ENCODE measurements at regions not wholly inside any gene's neighbourhood (a gene's known extent, or its start where the extent isn't known, plus 50 kb on each side); places are given as distances from the start of the nearest gene placed in this dataset.
"Not testable (repeated sequence)": the region's sequence is repeated elsewhere in the genome, so short reads cannot be mapped to it uniquely, and the experiment has no call there.

- H3K27ac Mint-ChIP-seq, H3K9me3 Mint-ChIP-seq, H3K4me3 Mint-ChIP-seq, H3K27me3 Mint-ChIP-seq, H3K4me1 Mint-ChIP-seq, ATAC-seq, DNase-seq: not testable (repeated sequence)
Measured at GRCh38 chr5:100079163-100079562, 456.0 kb upstream of the FAM174A start.

DNA sequence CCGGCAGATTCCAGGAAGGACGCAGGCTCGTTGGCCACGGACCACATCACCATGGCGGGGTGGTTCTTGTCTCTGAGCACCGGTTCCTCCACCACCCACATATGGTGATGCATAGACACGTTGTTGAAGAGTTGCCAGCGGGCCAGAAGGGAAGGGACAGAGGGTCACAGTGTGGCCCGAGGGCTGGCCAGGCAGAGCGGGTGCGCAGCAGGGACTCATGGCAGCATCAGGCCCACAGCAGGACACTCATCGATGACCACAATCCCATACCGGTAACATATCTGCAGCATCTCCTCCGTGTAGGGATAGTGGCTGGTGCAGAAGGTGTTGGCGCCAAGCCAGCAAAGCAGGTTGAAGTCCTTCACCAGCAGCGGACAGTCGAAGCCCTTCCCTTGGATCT is 469.2 kb upstream of the FAM174A start:
- not testable (repeated sequence) for H3K27ac Mint-ChIP-seq, ATAC-seq, H3K27me3 Mint-ChIP-seq, H3K4me1 Mint-ChIP-seq, H3K4me3 Mint-ChIP-seq, DNase-seq, H3K9me3 Mint-ChIP-seq

- ATAC-seq (no peak), DNase-seq (no peak)
- Mint-ChIP-seq H3K9me3 (no peaks in the 10 kb centered on the region), H3K27ac (no peak overlapping the region), H3K4me3 (no peak overlapping the region), H3K27me3 (no peaks in the 10 kb centered on the region), H3K4me1 (no peaks in the 10 kb centered on the region)
Measured at GRCh38 chr5:100043475-100043874, 491.7 kb upstream of the FAM174A start.

DNA sequence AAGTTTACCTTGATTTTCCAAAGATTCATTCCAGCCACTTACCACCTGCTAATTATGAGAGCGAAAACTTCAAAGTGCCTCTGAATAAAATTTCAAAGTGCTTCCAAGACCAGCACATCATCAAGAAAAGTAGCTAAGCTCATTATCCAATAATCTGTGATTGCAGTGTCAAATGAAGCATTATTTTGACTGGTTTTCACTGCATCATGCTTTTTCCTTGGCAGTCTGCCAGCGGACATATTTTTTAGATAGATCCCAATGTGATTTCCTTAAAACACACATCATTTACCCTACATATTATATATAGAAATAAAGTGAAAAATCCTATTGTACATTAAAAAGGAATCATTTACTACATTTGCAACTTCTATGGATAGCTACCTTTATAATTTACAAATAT is 508.6 kb upstream of the FAM174A start:
- H3K27ac Mint-ChIP-seq = no peak overlapping the region
- no peaks in the 10 kb centered on the region for H3K4me1 Mint-ChIP-seq
- H3K9me3 Mint-ChIP-seq = peaks cover 5 to 10% of the 10 kb centered on the region in 2 donors
- H3K27me3 Mint-ChIP-seq = no peaks in the 10 kb centered on the region
- DNase-seq = no peak
- H3K4me3 Mint-ChIP-seq = no peak overlapping the region
- ATAC-seq = no peak

- Mint-ChIP-seq H3K4me3 (no peak overlapping the region), H3K4me1 (no peaks in the 10 kb centered on the region), H3K27me3 (no peaks in the 10 kb centered on the region), H3K9me3 (peaks cover under 1 to 5% of the 10 kb centered on the region in 2 donors), H3K27ac (no peak overlapping the region)
- ATAC-seq = no peak
- DNase-seq = no peak
Measured at GRCh38 chr5:100023536-100023935, 511.6 kb upstream of the FAM174A start.

DNA sequence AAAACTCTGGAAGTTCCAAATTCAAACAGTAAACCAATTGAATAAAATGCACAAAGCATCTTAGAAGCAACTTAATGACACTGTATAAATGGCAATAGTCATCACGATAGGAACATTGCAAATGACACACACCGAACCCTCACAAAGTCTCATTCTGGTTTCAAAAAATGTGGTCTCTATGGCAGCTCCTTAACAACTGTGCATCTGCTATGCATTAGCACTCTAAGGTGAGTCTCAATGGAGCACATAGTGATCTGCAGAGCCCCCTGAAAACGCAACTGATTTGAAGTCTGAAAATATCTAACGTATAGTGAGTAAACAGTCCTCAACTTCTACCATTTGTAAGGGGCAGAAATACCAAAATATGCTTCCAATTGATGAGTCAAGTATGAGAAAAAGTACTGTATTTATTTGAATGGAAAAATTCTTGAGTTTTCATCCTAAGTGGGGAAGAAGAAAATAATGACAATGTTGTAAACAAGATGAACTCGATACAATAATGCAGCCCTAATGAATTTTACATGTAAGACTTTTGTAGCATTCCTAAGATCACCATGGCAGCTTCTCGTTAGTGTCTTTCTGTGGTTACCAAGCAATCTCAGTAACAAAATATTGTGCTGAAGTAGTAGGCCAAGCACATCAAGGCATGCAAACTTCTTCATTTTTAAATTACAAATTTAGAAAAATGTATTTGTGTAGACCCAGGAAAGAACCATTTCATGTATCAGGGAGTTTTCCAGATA is 517.5 kb upstream of the FAM174A start:
- DNase-seq = no peak
- H3K9me3 Mint-ChIP-seq = no peaks in the 10 kb centered on the region
- no peaks in the 10 kb centered on the region for H3K27me3 Mint-ChIP-seq
- no peak for ATAC-seq
- H3K27ac Mint-ChIP-seq = no peak overlapping the region
- no peak overlapping the region for H3K4me3 Mint-ChIP-seq
- no peaks in the 10 kb centered on the region for H3K4me1 Mint-ChIP-seq

DNA sequence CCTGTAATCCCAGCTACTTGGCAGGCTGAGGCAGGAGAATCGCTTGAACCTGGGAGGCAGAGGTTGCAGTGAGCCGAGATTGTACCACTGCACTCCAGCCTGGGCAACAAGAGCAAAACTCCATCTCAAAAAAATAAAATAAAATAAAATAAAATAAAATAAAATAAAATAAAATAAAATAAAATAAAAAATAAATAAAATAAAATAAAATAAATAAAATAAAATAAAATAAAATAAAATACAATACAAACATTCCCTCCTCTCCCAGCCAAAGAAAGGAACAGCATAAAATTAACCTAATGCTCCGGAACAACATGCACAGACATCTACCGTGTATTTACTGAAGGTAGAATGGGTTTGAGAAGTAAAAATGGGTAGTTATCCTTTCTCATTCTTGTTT is 521.9 kb upstream of the FAM174A start:
- ATAC-seq, H3K9me3 Mint-ChIP-seq, H3K4me1 Mint-ChIP-seq, H3K4me3 Mint-ChIP-seq, H3K27me3 Mint-ChIP-seq, H3K27ac Mint-ChIP-seq, DNase-seq: not testable (repeated sequence)

GRCh38 chr5:100011160-100011559 is 524.0 kb upstream of the FAM174A start:
- DNase-seq, ATAC-seq, H3K4me1 Mint-ChIP-seq, H3K9me3 Mint-ChIP-seq, H3K27me3 Mint-ChIP-seq, H3K27ac Mint-ChIP-seq, H3K4me3 Mint-ChIP-seq: not testable (repeated sequence)

- Mint-ChIP-seq H3K4me1 (no peaks in the 10 kb centered on the region), H3K9me3 (peaks cover 0 to 8% of the 10 kb centered on the region in 2 donors), H3K27ac (no peak overlapping the region), H3K4me3 (no peak overlapping the region), H3K27me3 (no peaks in the 10 kb centered on the region)
- no peak for DNase-seq
- ATAC-seq = no peak
Measured at GRCh38 chr5:100004969-100005368, 530.2 kb upstream of the FAM174A start.

DNA sequence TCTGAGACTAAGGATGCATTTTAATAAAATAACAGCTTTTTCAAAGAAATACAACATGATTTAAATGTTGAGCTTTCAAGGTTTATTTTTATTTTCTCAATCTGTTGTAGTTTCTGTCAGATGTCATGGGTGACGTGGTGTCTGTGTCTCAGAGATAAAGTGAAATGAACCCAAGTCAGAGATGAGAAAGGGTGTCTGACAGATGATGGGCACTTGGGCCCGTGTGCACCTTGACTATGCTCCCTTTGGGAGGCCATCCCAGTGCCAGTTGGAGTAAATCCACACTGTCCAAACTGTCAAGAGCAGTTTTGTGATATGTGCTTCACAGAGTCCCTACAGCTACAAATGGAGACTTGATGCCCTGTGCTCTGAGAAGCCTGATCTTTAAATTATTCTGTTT is 536.9 kb upstream of the FAM174A start:
- Mint-ChIP-seq H3K27me3 (no peaks in the 10 kb centered on the region), H3K9me3 (peaks cover 8% of the 10 kb centered on the region in 2 donors), H3K27ac (no peak overlapping the region), H3K4me3 (no peak overlapping the region), H3K4me1 (no peaks in the 10 kb centered on the region)
- no peak for ATAC-seq
- no peak for DNase-seq

GRCh38 chr5:99995407-99995806 is 539.8 kb upstream of the FAM174A start:
- DNase-seq = no peak
- Mint-ChIP-seq H3K4me1 (no peaks in the 10 kb centered on the region), H3K27ac (no peak overlapping the region), H3K4me3 (no peak overlapping the region), H3K9me3 (peaks cover 0 to 8% of the 10 kb centered on the region in 2 donors), H3K27me3 (no peaks in the 10 kb centered on the region)
- ATAC-seq = no peak

DNA sequence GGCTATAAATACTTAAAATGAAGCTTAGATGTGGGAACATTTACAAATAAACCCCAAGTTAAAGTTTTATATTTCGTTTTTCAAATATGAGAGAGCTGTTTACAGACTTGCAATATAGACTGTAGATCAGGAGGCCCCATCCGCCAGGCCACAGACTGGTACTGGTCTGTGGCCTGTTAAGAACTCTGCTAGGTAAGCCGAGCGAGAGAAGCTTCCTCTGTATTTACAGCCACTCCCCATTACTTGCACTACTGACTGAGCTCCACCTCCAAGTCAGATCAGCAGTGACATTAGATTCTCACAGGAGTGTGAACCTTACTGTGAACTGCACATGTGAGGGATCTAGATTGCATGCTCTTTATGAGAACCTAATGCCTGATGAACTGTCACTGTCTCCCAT is 561.4 kb upstream of the FAM174A start:
- H3K27me3 Mint-ChIP-seq = no peaks in the 10 kb centered on the region
- no peaks in the 10 kb centered on the region for H3K4me1 Mint-ChIP-seq
- no peak overlapping the region for H3K4me3 Mint-ChIP-seq
- ATAC-seq = no peak
- H3K9me3 Mint-ChIP-seq = no peaks in the 10 kb centered on the region
- no peak overlapping the region for H3K27ac Mint-ChIP-seq
- no peak for DNase-seq

DNA sequence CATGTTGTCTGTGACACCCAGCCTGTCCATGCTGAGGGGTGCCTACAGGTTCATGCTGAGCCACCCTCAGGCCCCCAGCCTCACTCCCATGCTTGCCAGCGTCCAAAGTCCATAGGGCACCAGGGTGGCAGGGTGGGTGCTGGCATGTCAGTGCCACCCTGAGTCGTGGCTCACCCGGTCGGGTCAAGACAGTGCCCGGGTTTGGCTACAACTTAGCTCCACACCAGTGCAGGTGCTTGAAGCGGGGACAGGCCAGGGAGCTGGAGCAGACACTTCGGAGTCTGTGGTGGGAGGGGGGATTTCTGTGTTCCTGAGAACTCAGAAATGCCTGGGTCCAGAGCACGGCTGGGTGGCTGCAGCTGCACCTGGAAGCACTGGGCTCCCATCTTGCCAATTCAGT is 579.2 kb upstream of the FAM174A start:
- Mint-ChIP-seq H3K4me1 (no peaks in the 10 kb centered on the region), H3K4me3 (no peak overlapping the region), H3K27me3 (no peaks in the 10 kb centered on the region), H3K27ac (no peak overlapping the region), H3K9me3 (peaks cover 10 to 14% of the 10 kb centered on the region in 2 donors)
- no peak for DNase-seq
- peak; percentile 18 for ATAC-seq

DNA sequence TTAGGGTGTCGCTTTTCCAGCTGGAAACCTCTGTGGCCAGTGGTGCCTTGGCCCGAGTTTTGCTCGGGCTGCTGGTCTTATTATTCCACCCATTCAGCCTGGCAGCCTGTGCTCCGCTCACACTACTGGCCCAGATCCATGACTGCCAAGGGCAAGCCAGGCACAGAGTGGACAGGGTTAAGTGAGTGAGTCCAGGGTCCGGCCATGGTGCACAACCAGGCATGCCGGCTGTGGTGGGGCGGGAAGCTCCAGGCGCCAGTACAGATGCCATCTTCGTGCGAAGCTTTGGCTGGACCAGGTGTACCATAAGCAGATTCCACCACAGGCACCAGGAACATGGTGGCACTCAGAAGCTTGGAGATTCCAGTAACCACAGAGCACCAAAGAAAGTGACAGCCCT is 580.2 kb upstream of the FAM174A start:
- Mint-ChIP-seq H3K9me3 (peaks cover 6% of the 10 kb centered on the region in 2 donors), H3K27me3 (no peaks in the 10 kb centered on the region), H3K4me3 (no peak overlapping the region), H3K4me1 (no peaks in the 10 kb centered on the region), H3K27ac (no peak overlapping the region)
- ATAC-seq = no peak
- no peak for DNase-seq

GRCh38 chr5:99949969-99950524 is 585.1 kb upstream of the FAM174A start:
- DNase-seq (no peak), ATAC-seq (no peak)
- H3K4me3 Mint-ChIP-seq = no peak overlapping the region
- no peaks in the 10 kb centered on the region for H3K9me3 Mint-ChIP-seq
- no peaks in the 10 kb centered on the region for H3K27me3 Mint-ChIP-seq
- H3K27ac Mint-ChIP-seq = no peak overlapping the region
- no peaks in the 10 kb centered on the region for H3K4me1 Mint-ChIP-seq

DNA sequence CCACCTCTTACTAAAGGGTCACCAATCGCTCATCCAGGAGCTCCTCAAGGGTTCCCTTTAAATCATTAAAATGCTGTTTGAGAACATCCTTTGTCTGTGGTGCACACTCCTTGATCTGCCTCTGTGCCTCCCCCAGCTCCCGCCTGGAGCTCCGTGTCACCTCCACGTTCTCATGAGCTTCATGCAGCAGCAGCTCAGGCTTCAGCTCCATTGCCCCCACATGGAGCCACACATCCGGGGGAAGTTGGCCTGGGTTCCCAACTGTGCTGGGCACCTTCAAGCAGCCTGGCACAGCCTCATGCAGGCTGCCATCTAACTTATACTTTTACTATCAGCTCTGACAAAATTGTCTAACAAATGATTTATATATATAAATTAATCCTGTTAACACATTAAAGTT is 585.8 kb upstream of the FAM174A start:
- ATAC-seq = no peak
- Mint-ChIP-seq H3K27ac (no peak overlapping the region), H3K9me3 (no peaks in the 10 kb centered on the region), H3K4me3 (no peak overlapping the region), H3K27me3 (no peaks in the 10 kb centered on the region), H3K4me1 (no peaks in the 10 kb centered on the region)
- no peak for DNase-seq

- Mint-ChIP-seq H3K4me3 (no peak overlapping the region), H3K27me3 (no peaks in the 10 kb centered on the region), H3K27ac (no peak overlapping the region), H3K9me3 (no peaks in the 10 kb centered on the region), H3K4me1 (no peaks in the 10 kb centered on the region)
- DNase-seq = no peak
- no peak for ATAC-seq
Measured at GRCh38 chr5:99948850-99949249, 586.3 kb upstream of the FAM174A start.

Data from stimulated activated naive CD8-positive, alpha-beta T cell treated with anti-CD3 and anti-CD28 coated beads, Interleukin-15, amount 100 ng/mL, for 72 hours (primary cell).